ENCODE measurements at regions not wholly inside any gene's neighbourhood (a gene's known extent, or its start where the extent isn't known, plus 50 kb on each side); places are given as distances from the start of the nearest gene placed in this dataset.

DNA sequence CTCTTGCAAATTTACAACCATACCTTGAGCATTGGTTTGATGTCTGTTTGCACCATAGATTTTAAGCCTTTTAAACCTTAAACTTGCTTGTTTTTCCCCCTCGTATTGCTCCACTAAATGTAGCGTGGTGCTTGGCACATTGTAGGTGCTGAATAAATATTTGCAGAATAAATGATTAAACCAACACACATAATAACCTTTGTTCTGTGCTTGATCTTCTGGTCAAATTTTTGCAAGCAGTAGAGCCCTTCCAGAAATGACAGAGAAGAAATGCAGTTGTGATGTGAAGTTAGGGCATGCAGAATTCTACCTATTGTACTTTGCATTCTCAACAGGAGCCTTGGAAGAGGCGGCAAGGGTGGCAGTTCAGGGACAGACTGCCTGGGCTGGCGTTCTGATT lies 394.4 kb upstream of the TBX3 start (continued):
- TF ChIP-seq, protein P1, sequence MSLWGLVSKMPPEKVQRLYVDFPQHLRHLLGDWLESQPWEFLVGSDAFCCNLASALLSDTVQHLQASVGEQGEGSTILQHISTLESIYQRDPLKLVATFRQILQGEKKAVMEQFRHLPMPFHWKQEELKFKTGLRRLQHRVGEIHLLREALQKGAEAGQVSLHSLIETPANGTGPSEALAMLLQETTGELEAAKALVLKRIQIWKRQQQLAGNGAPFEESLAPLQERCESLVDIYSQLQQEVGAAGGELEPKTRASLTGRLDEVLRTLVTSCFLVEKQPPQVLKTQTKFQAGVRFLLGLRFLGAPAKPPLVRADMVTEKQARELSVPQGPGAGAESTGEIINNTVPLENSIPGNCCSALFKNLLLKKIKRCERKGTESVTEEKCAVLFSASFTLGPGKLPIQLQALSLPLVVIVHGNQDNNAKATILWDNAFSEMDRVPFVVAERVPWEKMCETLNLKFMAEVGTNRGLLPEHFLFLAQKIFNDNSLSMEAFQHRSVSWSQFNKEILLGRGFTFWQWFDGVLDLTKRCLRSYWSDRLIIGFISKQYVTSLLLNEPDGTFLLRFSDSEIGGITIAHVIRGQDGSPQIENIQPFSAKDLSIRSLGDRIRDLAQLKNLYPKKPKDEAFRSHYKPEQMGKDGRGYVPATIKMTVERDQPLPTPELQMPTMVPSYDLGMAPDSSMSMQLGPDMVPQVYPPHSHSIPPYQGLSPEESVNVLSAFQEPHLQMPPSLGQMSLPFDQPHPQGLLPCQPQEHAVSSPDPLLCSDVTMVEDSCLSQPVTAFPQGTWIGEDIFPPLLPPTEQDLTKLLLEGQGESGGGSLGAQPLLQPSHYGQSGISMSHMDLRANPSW (CRISPR knock-in tag; IDR thresholded peaks at IDR 0.05), result no peak
- TF ChIP-seq, protein P2, sequence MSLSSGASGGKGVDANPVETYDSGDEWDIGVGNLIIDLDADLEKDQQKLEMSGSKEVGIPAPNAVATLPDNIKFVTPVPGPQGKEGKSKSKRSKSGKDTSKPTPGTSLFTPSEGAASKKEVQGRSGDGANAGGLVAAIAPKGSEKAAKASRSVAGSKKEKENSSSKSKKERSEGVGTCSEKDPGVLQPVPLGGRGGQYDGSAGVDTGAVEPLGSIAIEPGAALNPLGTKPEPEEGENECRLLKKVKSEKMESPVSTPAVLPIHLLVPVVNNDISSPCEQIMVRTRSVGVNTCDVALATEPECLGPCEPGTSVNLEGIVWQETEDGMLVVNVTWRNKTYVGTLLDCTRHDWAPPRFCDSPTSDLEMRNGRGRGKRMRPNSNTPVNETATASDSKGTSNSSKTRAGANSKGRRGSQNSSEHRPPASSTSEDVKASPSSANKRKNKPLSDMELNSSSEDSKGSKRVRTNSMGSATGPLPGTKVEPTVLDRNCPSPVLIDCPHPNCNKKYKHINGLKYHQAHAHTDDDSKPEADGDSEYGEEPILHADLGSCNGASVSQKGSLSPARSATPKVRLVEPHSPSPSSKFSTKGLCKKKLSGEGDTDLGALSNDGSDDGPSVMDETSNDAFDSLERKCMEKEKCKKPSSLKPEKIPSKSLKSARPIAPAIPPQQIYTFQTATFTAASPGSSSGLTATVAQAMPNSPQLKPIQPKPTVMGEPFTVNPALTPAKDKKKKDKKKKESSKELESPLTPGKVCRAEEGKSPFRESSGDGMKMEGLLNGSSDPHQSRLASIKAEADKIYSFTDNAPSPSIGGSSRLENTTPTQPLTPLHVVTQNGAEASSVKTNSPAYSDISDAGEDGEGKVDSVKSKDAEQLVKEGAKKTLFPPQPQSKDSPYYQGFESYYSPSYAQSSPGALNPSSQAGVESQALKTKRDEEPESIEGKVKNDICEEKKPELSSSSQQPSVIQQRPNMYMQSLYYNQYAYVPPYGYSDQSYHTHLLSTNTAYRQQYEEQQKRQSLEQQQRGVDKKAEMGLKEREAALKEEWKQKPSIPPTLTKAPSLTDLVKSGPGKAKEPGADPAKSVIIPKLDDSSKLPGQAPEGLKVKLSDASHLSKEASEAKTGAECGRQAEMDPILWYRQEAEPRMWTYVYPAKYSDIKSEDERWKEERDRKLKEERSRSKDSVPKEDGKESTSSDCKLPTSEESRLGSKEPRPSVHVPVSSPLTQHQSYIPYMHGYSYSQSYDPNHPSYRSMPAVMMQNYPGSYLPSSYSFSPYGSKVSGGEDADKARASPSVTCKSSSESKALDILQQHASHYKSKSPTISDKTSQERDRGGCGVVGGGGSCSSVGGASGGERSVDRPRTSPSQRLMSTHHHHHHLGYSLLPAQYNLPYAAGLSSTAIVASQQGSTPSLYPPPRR (CRISPR knock-in tag; IDR thresholded peaks at IDR 0.05; ENCODE audit: borderline replicate concordance), result no peak
- TF ChIP-seq, protein P3, sequence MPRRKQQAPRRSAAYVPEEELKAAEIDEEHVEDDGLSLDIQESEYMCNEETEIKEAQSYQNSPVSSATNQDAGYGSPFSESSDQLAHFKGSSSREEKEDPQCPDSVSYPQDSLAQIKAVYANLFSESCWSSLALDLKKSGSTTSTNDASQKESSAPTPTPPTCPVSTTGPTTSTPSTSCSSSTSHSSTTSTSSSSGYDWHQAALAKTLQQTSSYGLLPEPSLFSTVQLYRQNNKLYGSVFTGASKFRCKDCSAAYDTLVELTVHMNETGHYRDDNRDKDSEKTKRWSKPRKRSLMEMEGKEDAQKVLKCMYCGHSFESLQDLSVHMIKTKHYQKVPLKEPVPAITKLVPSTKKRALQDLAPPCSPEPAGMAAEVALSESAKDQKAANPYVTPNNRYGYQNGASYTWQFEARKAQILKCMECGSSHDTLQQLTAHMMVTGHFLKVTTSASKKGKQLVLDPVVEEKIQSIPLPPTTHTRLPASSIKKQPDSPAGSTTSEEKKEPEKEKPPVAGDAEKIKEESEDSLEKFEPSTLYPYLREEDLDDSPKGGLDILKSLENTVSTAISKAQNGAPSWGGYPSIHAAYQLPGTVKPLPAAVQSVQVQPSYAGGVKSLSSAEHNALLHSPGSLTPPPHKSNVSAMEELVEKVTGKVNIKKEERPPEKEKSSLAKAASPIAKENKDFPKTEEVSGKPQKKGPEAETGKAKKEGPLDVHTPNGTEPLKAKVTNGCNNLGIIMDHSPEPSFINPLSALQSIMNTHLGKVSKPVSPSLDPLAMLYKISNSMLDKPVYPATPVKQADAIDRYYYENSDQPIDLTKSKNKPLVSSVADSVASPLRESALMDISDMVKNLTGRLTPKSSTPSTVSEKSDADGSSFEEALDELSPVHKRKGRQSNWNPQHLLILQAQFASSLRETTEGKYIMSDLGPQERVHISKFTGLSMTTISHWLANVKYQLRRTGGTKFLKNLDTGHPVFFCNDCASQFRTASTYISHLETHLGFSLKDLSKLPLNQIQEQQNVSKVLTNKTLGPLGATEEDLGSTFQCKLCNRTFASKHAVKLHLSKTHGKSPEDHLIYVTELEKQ (CRISPR knock-in tag; IDR thresholded peaks at IDR 0.05), result no peak
- TF ChIP-seq, protein P4, sequence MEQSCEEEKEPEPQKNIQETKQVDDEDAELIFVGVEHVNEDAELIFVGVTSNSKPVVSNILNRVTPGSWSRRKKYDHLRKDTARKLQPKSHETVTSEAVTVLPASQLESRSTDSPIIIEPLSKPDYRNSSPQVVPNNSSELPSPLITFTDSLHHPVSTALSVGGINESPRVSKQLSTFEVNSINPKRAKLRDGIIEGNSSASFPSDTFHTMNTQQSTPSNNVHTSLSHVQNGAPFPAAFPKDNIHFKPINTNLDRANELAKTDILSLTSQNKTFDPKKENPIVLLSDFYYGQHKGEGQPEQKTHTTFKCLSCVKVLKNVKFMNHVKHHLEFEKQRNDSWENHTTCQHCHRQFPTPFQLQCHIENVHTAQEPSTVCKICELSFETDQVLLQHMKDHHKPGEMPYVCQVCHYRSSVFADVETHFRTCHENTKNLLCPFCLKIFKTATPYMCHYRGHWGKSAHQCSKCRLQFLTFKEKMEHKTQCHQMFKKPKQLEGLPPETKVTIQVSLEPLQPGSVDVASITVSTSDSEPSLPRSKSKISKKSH (CRISPR knock-in tag; IDR thresholded peaks at IDR 0.05), result no peak
- TF ChIP-seq, protein P5, sequence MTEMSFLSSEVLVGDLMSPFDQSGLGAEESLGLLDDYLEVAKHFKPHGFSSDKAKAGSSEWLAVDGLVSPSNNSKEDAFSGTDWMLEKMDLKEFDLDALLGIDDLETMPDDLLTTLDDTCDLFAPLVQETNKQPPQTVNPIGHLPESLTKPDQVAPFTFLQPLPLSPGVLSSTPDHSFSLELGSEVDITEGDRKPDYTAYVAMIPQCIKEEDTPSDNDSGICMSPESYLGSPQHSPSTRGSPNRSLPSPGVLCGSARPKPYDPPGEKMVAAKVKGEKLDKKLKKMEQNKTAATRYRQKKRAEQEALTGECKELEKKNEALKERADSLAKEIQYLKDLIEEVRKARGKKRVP (CRISPR knock-in tag; IDR thresholded peaks at IDR 0.05), result no peak
- TF ChIP-seq HLTF (IDR thresholded peaks at IDR 0.05), result no peak
- no peak for TF ChIP-seq PTRF (tag; IDR thresholded peaks at IDR 0.05)
- no peak for TF ChIP-seq SRF (CRISPR knock-in tag; IDR thresholded peaks at IDR 0.05)
- no peak for TF ChIP-seq ZNF766 (CRISPR knock-in tag; conservative IDR thresholded peaks at IDR 0.05)
- no peak for TF ChIP-seq ZNF444 (CRISPR knock-in tag; IDR thresholded peaks at IDR 0.05)
- TF ChIP-seq PPARD (CRISPR knock-in tag; IDR thresholded peaks at IDR 0.05), result no peak
- no peak for TF ChIP-seq CREB1 (IDR thresholded peaks at IDR 0.05)
- TF ChIP-seq CREB1 (CRISPR knock-in tag; IDR thresholded peaks at IDR 0.05), result no peak

Measured in K562 (cell line).